ENCODE measurements at regions not wholly inside any gene's neighbourhood (a gene's known extent, or its start where the extent isn't known, plus 50 kb on each side); places are given as distances from the start of the nearest gene placed in this dataset.

GRCh38 chr13:44266772-44267171 lies 106.9 kb upstream of the SERP2 start:
- Histone ChIP-seq H3K9me3 (ENCODE audit: low read depth) (no peaks in the 10 kb centered on the region), H3K27ac (no peak overlapping the region), H3K36me3 (no peaks in the 10 kb centered on the region), H3K4me1 (ENCODE audit: low read depth) (peaks cover 18% of the 10 kb centered on the region), H3K4me3 (no peak overlapping the region), H3K27me3 (no peaks in the 10 kb centered on the region)
- no peak for TF ChIP-seq CTCF (IDR thresholded peaks at IDR 0.05; ENCODE audit: low read depth, low read length)
- DNase-seq (ENCODE audit: low read depth in 1 of 2, low spot score in 1 of 2), result no peak

DNA sequence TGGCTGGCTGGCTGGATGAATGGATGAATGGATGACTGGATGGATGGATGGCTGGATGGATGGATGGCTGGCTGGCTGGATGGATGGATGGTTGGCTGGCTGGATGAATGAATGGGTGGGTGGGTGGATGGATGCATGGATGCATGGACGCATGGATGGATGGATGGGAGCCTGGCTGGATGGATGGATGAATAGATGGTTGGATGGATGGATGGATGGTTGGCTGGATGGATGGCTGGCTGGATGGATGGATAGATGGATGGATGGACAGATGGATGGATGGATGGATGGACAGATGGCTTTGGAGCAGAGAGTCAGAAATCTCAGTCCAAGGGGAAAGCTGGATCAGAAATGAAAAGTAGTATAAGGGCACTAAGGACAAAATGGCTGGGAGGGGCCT lies 106.4 kb upstream of the SERP2 start:
- H3K9me3 ChIP-seq (ENCODE audit: low read depth), result no peaks in the 10 kb centered on the region
- H3K4me1 ChIP-seq (ENCODE audit: low read depth), result peaks cover 18% of the 10 kb centered on the region
- no peak overlapping the region for H3K4me3 ChIP-seq
- no peaks in the 10 kb centered on the region for H3K36me3 ChIP-seq
- H3K27me3 ChIP-seq, result no peaks in the 10 kb centered on the region
- no peak for DNase-seq (ENCODE audit: low read depth in 1 of 2, low spot score in 1 of 2)
- H3K27ac ChIP-seq, result no peak overlapping the region
- no peak for TF ChIP-seq CTCF (IDR thresholded peaks at IDR 0.05; ENCODE audit: low read depth, low read length)

DNA sequence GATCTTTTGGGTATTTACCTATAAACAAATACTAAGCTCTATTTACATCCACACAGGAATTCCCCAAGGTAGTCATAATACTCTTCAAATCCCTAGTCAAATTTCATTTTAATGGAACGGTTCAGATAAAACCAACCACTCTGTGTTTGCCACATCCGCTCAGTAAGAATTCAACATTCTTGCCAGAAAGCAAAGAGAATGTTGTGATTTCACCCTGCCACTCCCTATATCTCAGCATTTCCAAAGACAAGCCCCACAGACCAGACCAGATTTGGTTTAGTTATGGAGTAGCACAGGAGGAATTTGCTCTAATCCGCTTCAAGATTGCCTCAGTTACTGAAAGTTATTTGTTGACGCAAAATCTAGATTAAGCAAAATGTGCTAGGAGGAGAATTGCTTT lies 105.6 kb upstream of the SERP2 start:
- H3K36me3 ChIP-seq, result no peaks in the 10 kb centered on the region
- no peak overlapping the region for H3K27ac ChIP-seq
- no peak overlapping the region for H3K4me3 ChIP-seq
- DNase-seq (ENCODE audit: low read depth in 1 of 2, low spot score in 1 of 2), result peak in 1 of 2 donors; percentile 92
- no peaks in the 10 kb centered on the region for H3K27me3 ChIP-seq
- TF ChIP-seq CTCF (IDR thresholded peaks at IDR 0.05; ENCODE audit: low read depth, low read length), result no peak
- H3K9me3 ChIP-seq (ENCODE audit: low read depth), result no peaks in the 10 kb centered on the region
- peaks cover 19% of the 10 kb centered on the region for H3K4me1 ChIP-seq (ENCODE audit: low read depth)

- H3K9me3 ChIP-seq (ENCODE audit: low read depth), result no peaks in the 10 kb centered on the region
- no peak for TF ChIP-seq CTCF (IDR thresholded peaks at IDR 0.05; ENCODE audit: low read depth, low read length)
- peaks cover 19% of the 10 kb centered on the region for H3K4me1 ChIP-seq (ENCODE audit: low read depth)
- H3K4me3 ChIP-seq, result no peak overlapping the region
- no peaks in the 10 kb centered on the region for H3K27me3 ChIP-seq
- DNase-seq (ENCODE audit: low read depth in 1 of 2, low spot score in 1 of 2), result no peak
- H3K27ac ChIP-seq, result no peak overlapping the region
- H3K36me3 ChIP-seq, result no peaks in the 10 kb centered on the region
Measured at GRCh38 chr13:44268980-44269379, 104.6 kb upstream of the SERP2 start.

DNA sequence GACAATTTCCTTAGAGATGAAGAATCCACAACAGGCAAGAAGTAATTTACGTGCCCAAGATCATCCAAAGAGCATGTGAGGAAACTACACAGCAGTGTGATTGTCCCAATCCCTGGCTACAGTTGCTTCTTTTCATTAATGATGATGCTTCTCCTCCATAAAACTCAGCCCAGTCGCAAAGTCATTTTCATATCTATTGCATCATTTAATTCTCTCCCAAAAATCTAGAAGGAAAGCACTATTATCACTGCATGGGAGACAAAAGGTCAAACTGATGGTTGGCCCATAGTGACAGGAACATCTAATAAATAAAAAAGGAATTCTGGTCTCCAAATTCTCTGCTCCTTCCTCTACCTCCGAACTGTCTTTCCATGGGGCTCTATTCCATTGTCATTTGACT lies 103.5 kb upstream of the SERP2 start:
- Histone ChIP-seq H3K27ac (peak overlapping the region; percentile 12), H3K9me3 (ENCODE audit: low read depth) (no peaks in the 10 kb centered on the region), H3K4me1 (ENCODE audit: low read depth) (peaks cover 23% of the 10 kb centered on the region), H3K27me3 (no peaks in the 10 kb centered on the region), H3K4me3 (no peak overlapping the region), H3K36me3 (no peaks in the 10 kb centered on the region)
- TF ChIP-seq CTCF (IDR thresholded peaks at IDR 0.05; ENCODE audit: low read depth, low read length), result no peak
- DNase-seq (ENCODE audit: low read depth in 1 of 2, low spot score in 1 of 2), result no peak

DNA sequence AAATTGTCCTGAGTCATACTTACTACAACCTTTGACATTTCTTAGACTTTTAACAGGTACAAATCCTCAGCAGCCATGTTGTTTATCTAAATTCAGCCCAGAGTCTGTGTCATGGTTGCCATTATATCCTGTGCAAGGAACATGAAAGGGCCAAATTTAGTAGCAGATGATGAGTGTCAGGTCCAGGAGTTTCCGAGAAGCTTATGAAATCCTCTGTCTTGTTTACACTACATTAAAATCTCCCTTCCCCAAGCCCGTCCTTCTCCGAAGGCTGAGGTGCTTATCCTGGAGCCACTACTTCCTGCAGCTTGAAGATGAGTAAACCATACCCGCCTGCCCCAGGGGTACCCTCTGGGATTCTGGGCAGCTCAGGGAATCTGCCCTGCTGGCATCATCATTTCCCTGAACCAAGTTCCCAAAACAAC lies 102.6 kb upstream of the SERP2 start:
- TF ChIP-seq CTCF (IDR thresholded peaks at IDR 0.05; ENCODE audit: low read depth, low read length), result no peak
- Histone ChIP-seq H3K4me1 (ENCODE audit: low read depth) (peaks cover 32% of the 10 kb centered on the region), H3K27ac (peak overlapping the region; percentile 12), H3K4me3 (no peak overlapping the region), H3K36me3 (no peaks in the 10 kb centered on the region), H3K27me3 (no peaks in the 10 kb centered on the region), H3K9me3 (ENCODE audit: low read depth) (no peaks in the 10 kb centered on the region)
- no peak for DNase-seq (ENCODE audit: low read depth in 1 of 2, low spot score in 1 of 2)
